ENCODE measurements at regions not wholly inside any gene's neighbourhood (a gene's known extent, or its start where the extent isn't known, plus 50 kb on each side); places are given as distances from the start of the nearest gene placed in this dataset.
A peak's percentile ranks its signal among the peaks of the same experiment; 100 is the strongest.

DNA sequence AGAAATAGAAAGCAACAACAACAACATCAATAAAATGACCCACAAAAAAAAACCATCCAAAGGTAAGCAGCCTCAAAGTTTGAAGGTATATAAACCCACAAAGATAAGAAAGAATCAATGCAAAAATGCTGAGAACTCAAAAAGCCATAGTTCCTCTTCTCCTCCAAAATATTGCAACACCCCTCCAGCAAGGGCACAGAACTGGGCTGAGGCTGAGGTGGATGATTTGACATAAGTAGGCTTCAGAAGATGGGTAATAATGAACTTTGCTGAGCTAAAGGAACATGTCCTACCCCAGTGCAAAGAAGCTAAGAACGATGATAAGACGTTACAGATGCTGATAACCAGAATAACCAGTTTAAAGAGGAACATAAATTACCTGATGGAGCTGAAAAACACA lies 188.8 kb upstream of the BTBD3 start (continued):
- TF ChIP-seq, protein P1, sequence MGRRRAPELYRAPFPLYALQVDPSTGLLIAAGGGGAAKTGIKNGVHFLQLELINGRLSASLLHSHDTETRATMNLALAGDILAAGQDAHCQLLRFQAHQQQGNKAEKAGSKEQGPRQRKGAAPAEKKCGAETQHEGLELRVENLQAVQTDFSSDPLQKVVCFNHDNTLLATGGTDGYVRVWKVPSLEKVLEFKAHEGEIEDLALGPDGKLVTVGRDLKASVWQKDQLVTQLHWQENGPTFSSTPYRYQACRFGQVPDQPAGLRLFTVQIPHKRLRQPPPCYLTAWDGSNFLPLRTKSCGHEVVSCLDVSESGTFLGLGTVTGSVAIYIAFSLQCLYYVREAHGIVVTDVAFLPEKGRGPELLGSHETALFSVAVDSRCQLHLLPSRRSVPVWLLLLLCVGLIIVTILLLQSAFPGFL (CRISPR knock-in tag; IDR thresholded peaks at IDR 0.05), result no peak
- TF ChIP-seq SPEN (CRISPR knock-in tag; IDR thresholded peaks at IDR 0.05; ENCODE audit: low read depth) (no peak), ZNF614 (CRISPR knock-in tag; IDR thresholded peaks at IDR 0.05; ENCODE audit: borderline replicate concordance) (no peak), ZNF782 (CRISPR knock-in tag; IDR thresholded peaks at IDR 0.05; ENCODE audit: borderline replicate concordance) (no peak)

DNA sequence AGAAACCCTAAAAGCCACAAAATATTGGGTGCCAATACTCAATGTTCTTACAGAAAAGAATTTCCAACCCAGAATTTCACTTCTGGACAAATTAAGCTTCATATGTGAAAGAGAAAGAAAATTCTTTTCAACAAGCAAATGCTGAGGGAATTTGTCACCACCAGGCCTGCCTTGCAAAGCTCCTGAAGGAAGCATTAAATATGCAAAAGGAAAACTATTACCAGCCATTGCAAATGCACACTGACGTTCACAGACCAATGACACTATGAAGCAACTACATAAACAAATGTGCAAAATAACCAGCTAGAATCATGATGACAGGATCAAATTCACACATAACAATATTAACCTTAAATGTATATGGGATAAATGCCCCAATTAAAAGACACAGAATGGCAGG lies 187.9 kb upstream of the BTBD3 start:
- intact Hi-C loops (cut with micrococcal nuclease; ENCODE audit: unreplicated experiment) (no loop called here), in situ Hi-C loops (cut with HindIII; ENCODE audit: extremely low pct_ligation_motif_present, low pct_unique_long_range_greater_than_20kb) (no loop called here)
- FAIRE-seq (no peak), ATAC-seq (no peak), DNase-seq (ENCODE audit: low spot score) (no peak)
- 7% methylated on average over 1 of the region's 1 CpG for WGBS (ENCODE audit: low lambda C conversion rate)
- CTCF ChIA-PET (ENCODE audit: low intra/inter-chr PET ratio, low total read pairs), result no interaction called here
- POLR2A ChIA-PET, result no interaction called here
- Histone ChIP-seq H3K4me3 (replicated peaks in 1 of 3; ENCODE audit: insufficient read depth in 1 of 3, low read depth in 2 of 3, low read length in 3 of 3) (no peak overlapping the region), H3K36me3 (replicated peaks in 1 of 2; ENCODE audit: control insufficient read depth in 1 of 2, insufficient read depth in 2 of 2, low read length in 2 of 2) (no peaks in the 10 kb centered on the region), H2AFZ (ENCODE audit: low read length) (no peak overlapping the region), H3K9ac (ENCODE audit: insufficient read depth, low read depth, low read length) (no peak overlapping the region), H3K27ac (ENCODE audit: extremely low read length, insufficient read depth, low read length) (no peak overlapping the region), H3K9me3 (ENCODE audit: low read length) (peaks cover 57% of the 10 kb centered on the region), H3K4me2 (ENCODE audit: low read depth, low read length) (no peak overlapping the region), H3K27me3 (ENCODE audit: control insufficient read depth in 1 of 2, insufficient read depth in 2 of 2, low read length in 2 of 2) (no peaks in the 10 kb centered on the region), H4K20me1 (ENCODE audit: insufficient read depth, low read length) (no peaks in the 10 kb centered on the region), H3K79me2 (ENCODE audit: insufficient read depth, low read length) (no peaks in the 10 kb centered on the region), H3K4me1 (ENCODE audit: insufficient read depth, low read length) (no peaks in the 10 kb centered on the region)
- no TSS peak for BruUV-seq (replicated peaks)
- no peak for TF ChIP-seq ZBTB43 (CRISPR knock-in tag; conservative IDR thresholded peaks at IDR 0.05)
- TF ChIP-seq, protein P2, sequence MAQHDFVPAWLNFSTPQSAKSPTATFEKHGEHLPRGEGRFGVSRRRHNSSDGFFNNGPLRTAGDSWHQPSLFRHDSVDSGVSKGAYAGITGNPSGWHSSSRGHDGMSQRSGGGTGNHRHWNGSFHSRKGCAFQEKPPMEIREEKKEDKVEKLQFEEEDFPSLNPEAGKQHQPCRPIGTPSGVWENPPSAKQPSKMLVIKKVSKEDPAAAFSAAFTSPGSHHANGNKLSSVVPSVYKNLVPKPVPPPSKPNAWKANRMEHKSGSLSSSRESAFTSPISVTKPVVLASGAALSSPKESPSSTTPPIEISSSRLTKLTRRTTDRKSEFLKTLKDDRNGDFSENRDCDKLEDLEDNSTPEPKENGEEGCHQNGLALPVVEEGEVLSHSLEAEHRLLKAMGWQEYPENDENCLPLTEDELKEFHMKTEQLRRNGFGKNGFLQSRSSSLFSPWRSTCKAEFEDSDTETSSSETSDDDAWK (CRISPR knock-in tag; IDR thresholded peaks at IDR 0.05), result no peak
- TF ChIP-seq, protein P3, sequence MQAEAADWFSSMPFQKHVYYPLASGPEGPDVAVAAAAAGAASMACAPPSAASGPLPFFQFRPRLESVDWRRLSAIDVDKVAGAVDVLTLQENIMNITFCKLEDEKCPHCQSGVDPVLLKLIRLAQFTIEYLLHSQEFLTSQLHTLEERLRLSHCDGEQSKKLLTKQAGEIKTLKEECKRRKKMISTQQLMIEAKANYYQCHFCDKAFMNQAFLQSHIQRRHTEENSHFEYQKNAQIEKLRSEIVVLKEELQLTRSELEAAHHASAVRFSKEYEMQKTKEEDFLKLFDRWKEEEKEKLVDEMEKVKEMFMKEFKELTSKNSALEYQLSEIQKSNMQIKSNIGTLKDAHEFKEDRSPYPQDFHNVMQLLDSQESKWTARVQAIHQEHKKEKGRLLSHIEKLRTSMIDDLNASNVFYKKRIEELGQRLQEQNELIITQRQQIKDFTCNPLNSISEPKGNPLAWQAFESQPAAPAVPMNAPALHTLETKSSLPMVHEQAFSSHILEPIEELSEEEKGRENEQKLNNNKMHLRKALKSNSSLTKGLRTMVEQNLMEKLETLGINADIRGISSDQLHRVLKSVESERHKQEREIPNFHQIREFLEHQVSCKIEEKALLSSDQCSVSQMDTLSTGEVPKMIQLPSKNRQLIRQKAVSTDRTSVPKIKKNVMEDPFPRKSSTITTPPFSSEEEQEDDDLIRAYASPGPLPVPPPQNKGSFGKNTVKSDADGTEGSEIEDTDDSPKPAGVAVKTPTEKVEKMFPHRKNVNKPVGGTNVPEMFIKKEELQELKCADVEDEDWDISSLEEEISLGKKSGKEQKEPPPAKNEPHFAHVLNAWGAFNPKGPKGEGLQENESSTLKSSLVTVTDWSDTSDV (CRISPR knock-in tag; IDR thresholded peaks at IDR 0.05), result no peak
- TF ChIP-seq CREB1 (IDR thresholded peaks at IDR 0.05), result 0 out of 2 replicates have a peak, but pooled peaks have one; percentile 17
- TF ChIP-seq CREB1 (CRISPR knock-in tag; IDR thresholded peaks at IDR 0.05), result no peak
- no peak for TF ChIP-seq ZNF468 (CRISPR knock-in tag; IDR thresholded peaks at IDR 0.05)
- TF ChIP-seq NFIB (CRISPR knock-in tag; IDR thresholded peaks at IDR 0.05; ENCODE audit: borderline replicate concordance), result no peak
- no peak for TF ChIP-seq TBX3 (IDR thresholded peaks at IDR 0.05; ENCODE audit: borderline replicate concordance)
